GM23338 (cell line): ENCODE measurements at regions not wholly inside any gene's neighbourhood (a gene's known extent, or its start where the extent isn't known, plus 50 kb on each side); places are given as distances from the start of the nearest gene placed in this dataset.

Source experiments
- ATAC-seq: fragments of 200-7000 bp; cut with Tn5 transposase; 3 replicates; pipeline ENCODE4 v1.9.1; 2020
- DNase-seq: peaks from one replicate; pipeline ENCODE4 v3.0.0-alpha.2; 2015; ENCODE audit warnings: low spot score
- H2AFZ ChIP-seq: fragments of 200-600 bp; sonication (generic); 2 replicates; pipeline ENCODE4 v1.8.0; 2016; ENCODE audit warnings: antibody characterized with exemption, mild to moderate bottlenecking, moderate library complexity
- H3F3A ChIP-seq: fragments of 200-600 bp; sonication (generic); replicated peaks from 2 replicates; pipeline ENCODE4 v1.8.0; 2017; ENCODE audit warnings: antibody characterized with exemption, mixed run types, low read depth
- H3K27ac ChIP-seq: fragments of 200-600 bp; sonication (generic); 2 replicates; pipeline ENCODE4 v1.6.1; 2016; ENCODE audit warnings: low read depth
- H3K27me3 ChIP-seq: fragments of 200-600 bp; sonication (generic); 2 replicates; pipeline ENCODE4 v1.8.0; 2016; ENCODE audit warnings: mild to moderate bottlenecking, mixed run types, moderate library complexity; ENCODE audit not compliant: insufficient read depth
- H3K36me3 ChIP-seq: fragments of 200-600 bp; sonication (generic); 2 replicates; pipeline ENCODE4 v1.8.0; 2016; ENCODE audit warnings: mild to moderate bottlenecking; ENCODE audit not compliant: insufficient read depth
- H3K4me1 ChIP-seq: fragments of 200-600 bp; sonication (generic); 2 replicates; pipeline ENCODE4 v1.8.0; 2016; ENCODE audit warnings: mild to moderate bottlenecking, moderate library complexity; ENCODE audit not compliant: insufficient read depth
- H3K4me2 ChIP-seq: fragments of 200-600 bp; sonication (generic); 2 replicates; pipeline ENCODE4 v1.7.1; 2017; ENCODE audit warnings: mixed run types
- H3K4me3 ChIP-seq: fragments of 200-600 bp; sonication (generic); 2 replicates; pipeline ENCODE4 v1.6.1; 2016; ENCODE audit warnings: mixed run types
- H3K79me2 ChIP-seq: fragments of 200-600 bp; sonication (generic); replicated peaks from 2 replicates; pipeline ENCODE4 v1.8.0; 2017; ENCODE audit warnings: mild to moderate bottlenecking; ENCODE audit not compliant: insufficient read depth
- H3K9me2 ChIP-seq: fragments of 200-600 bp; sonication (generic); 2 replicates; pipeline ENCODE4 v1.8.0; 2017; ENCODE audit not compliant: insufficient read depth
- H4K20me1 ChIP-seq: fragments of 200-600 bp; sonication (generic); replicated peaks from 2 replicates; pipeline ENCODE4 v1.8.0; 2017; ENCODE audit warnings: mild to moderate bottlenecking; ENCODE audit not compliant: insufficient read depth
- H3K27ac Mint-ChIP-seq: 2 replicates; pipeline ENCODE4 v1.8.0; 2020; ENCODE audit warnings: inconsistent platforms, mild to moderate bottlenecking, moderate library complexity, mixed read lengths
- H3K27me3 Mint-ChIP-seq: 3 replicates; pipeline ENCODE4 v1.8.0; 2022; ENCODE audit warnings: low read depth, mild to moderate bottlenecking, moderate library complexity, mixed read lengths, inconsistent platforms; ENCODE audit not compliant: insufficient read depth, poor library complexity
- H3K36me3 Mint-ChIP-seq: 3 replicates; pipeline ENCODE4 v1.8.0; 2021; ENCODE audit warnings: low read depth, mild to moderate bottlenecking, inconsistent platforms, moderate library complexity, mixed read lengths
- H3K4me1 Mint-ChIP-seq: 3 replicates; pipeline ENCODE4 v1.8.0; 2020; ENCODE audit warnings: mild to moderate bottlenecking, inconsistent platforms, mixed read lengths
- H3K4me3 Mint-ChIP-seq: 3 replicates; pipeline ENCODE4 v1.8.0; 2021; ENCODE audit warnings: moderate library complexity, mild to moderate bottlenecking, inconsistent platforms, mixed read lengths
- H3K9me3 Mint-ChIP-seq: 3 replicates; pipeline ENCODE4 v1.8.0; 2020; ENCODE audit warnings: moderate library complexity, mild to moderate bottlenecking, inconsistent platforms, mixed read lengths
- CREB1 ChIP-seq: fragments of 250-450 bp; sonication (Bioruptor Pico); IDR thresholded peaks from 2 replicates; pipeline ENCODE4 v1.5.0; 2020; ENCODE audit warnings: low read depth, mild to moderate bottlenecking, moderate library complexity
- ETS1 ChIP-seq: IDR thresholded peaks from 2 replicates; pipeline ENCODE4 v1.6.1; 2016; ENCODE audit warnings: antibody characterized with exemption
- EZH2 ChIP-seq: fragments of 200-600 bp; sonication (generic); IDR thresholded peaks from one replicate; pipeline ENCODE4 v1.8.0; 2017; ENCODE audit warnings: antibody characterized with exemption, mild to moderate bottlenecking, low read depth; ENCODE audit not compliant: unreplicated experiment
- EZH2phosphoT487 ChIP-seq: fragments of 200-600 bp; sonication (generic); IDR thresholded peaks from one replicate; pipeline ENCODE4 v1.8.1; 2018; ENCODE audit warnings: antibody characterized with exemption; ENCODE audit not compliant: unreplicated experiment
- JUNB ChIP-seq: IDR thresholded peaks from one replicate; pipeline ENCODE4 v1.6.1; 2016; ENCODE audit warnings: antibody characterized with exemption; ENCODE audit not compliant: unreplicated experiment
- NANOG ChIP-seq: IDR thresholded peaks from 2 replicates; pipeline ENCODE4 v1.6.1; 2016; ENCODE audit warnings: antibody characterized with exemption, borderline replicate concordance
- POLR2AphosphoS5 ChIP-seq: IDR thresholded peaks from 2 replicates; pipeline ENCODE4 v1.6.1; 2016; ENCODE audit warnings: antibody characterized with exemption, low read depth
- REST ChIP-seq: IDR thresholded peaks from one replicate; pipeline ENCODE4 v1.6.1; 2018; ENCODE audit warnings: antibody characterized with exemption; ENCODE audit not compliant: unreplicated experiment
- ZNF114 ChIP-seq: fragments of 250-450 bp; sonication (Bioruptor Pico); IDR thresholded peaks from 2 replicates; pipeline ENCODE4 v1.5.0; 2020; ENCODE audit warnings: mild to moderate bottlenecking, moderate library complexity
- ZNF331 ChIP-seq: fragments of 250-450 bp; sonication (Bioruptor Pico); IDR thresholded peaks from 2 replicates; pipeline ENCODE4 v1.5.0; 2020; ENCODE audit warnings: low read depth, mild to moderate bottlenecking, moderate library complexity
- ZNF462 ChIP-seq: fragments of 250-450 bp; sonication (Bioruptor Pico); IDR thresholded peaks from 2 replicates; pipeline ENCODE4 v1.5.0; 2020; ENCODE audit warnings: mild to moderate bottlenecking, moderate library complexity
- TF ChIP-seq, protein P1 (sequence below), 2 experiments: fragments of 200-600 bp in 1 of 2; sonication (generic) in 1 of 2; conservative IDR thresholded peaks; 2 replicates each; pipeline versions ENCODE4 v1.5.1 to v1.6.1; 2016 to 2017; ENCODE audit warnings: antibody characterized with exemption in 2 of 2, low read depth in 2 of 2, mild to moderate bottlenecking in 2 of 2, moderate library complexity in 1 of 2

- TF ChIP-seq NANOG (no peak), CREB1 (no peak), POLR2AphosphoS5 (no peak), JUNB (no peak), ZNF331 (CRISPR knock-in tag) (no peak), EZH2phosphoT487 (no peak), EZH2 (no peak), ETS1 (no peak)
- TF ChIP-seq, protein P1, sequence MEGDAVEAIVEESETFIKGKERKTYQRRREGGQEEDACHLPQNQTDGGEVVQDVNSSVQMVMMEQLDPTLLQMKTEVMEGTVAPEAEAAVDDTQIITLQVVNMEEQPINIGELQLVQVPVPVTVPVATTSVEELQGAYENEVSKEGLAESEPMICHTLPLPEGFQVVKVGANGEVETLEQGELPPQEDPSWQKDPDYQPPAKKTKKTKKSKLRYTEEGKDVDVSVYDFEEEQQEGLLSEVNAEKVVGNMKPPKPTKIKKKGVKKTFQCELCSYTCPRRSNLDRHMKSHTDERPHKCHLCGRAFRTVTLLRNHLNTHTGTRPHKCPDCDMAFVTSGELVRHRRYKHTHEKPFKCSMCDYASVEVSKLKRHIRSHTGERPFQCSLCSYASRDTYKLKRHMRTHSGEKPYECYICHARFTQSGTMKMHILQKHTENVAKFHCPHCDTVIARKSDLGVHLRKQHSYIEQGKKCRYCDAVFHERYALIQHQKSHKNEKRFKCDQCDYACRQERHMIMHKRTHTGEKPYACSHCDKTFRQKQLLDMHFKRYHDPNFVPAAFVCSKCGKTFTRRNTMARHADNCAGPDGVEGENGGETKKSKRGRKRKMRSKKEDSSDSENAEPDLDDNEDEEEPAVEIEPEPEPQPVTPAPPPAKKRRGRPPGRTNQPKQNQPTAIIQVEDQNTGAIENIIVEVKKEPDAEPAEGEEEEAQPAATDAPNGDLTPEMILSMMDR (conservative IDR thresholded peaks at IDR 0.05; ENCODE audit: low read depth in 2 of 2), result no peak
Observed at GRCh38 chr6:12578097-12578496, 138.5 kb upstream of the PHACTR1 start (continued).

GRCh38 chr6:12578751-12579150 is 137.8 kb upstream of the PHACTR1 start:
- TF ChIP-seq ZNF331 (CRISPR knock-in tag) (no peak), JUNB (no peak), ETS1 (no peak), ZNF114 (no peak), REST (no peak), POLR2AphosphoS5 (no peak), ZNF462 (CRISPR knock-in tag) (no peak), EZH2 (no peak), NANOG (no peak)
- no peaks in the 10 kb centered on the region for H3K27me3 Mint-ChIP-seq
- Histone ChIP-seq H3K27ac (no peak overlapping the region), H3K4me2 (no peak overlapping the region), H4K20me1 (no peaks in the 10 kb centered on the region), H3K9me2 (no peaks in the 10 kb centered on the region), H3F3A (no peaks in the 10 kb centered on the region), H3K79me2 (no peaks in the 10 kb centered on the region), H3K27me3 (no peaks in the 10 kb centered on the region), H2AFZ (no peak overlapping the region), H3K36me3 (no peaks in the 10 kb centered on the region), H3K4me3 (no peak overlapping the region), H3K4me1 (no peaks in the 10 kb centered on the region)
- no peak overlapping the region for H3K27ac Mint-ChIP-seq
- ATAC-seq, result no peak
- no peaks in the 10 kb centered on the region for H3K9me3 Mint-ChIP-seq
- H3K36me3 Mint-ChIP-seq, result no peaks in the 10 kb centered on the region
- H3K4me1 Mint-ChIP-seq, result peaks cover 6% of the 10 kb centered on the region; the same call in 1 of the 3 replicates
- no peak for DNase-seq
- no peak overlapping the region for H3K4me3 Mint-ChIP-seq
